ENCODE measurements at regions not wholly inside any gene's neighbourhood (a gene's known extent, or its start where the extent isn't known, plus 50 kb on each side); places are given as distances from the start of the nearest gene placed in this dataset.
"Not testable (repeated sequence)": the region's sequence is repeated elsewhere in the genome, so short reads cannot be mapped to it uniquely, and the experiment has no call there.

DNA sequence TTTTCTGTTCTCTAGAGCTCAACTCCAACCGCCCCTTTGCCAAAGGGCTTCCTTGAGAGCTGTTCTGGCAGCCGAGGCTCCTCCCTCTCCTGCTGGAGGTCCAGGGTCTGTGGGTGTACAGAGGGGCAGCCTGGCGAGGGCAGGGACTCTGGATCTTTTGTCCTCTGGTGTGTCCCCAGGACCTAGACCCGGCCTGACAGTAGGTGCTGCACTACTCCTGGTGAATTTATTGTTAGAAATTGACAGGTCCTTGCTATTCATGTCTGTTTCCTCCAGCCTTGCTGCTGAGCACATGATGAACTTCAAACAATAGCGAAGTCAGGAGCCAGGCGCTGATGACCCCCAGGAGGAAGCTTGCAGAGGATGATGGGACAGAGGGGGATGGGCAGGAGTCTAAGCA is 234.7 kb upstream of the SULF2 start:
- in situ Hi-C loops (cut with MboI; ENCODE audit: low pct_unique_long_range_greater_than_20kb in 2 of 9, low sequenced_read_pairs in 9 of 9, unreplicated experiment in 9 of 9), result no loop called here
- peak overlapping the region; percentile 22 to 51 for H3K27ac ChIP-seq
- WGBS, 10 experiments, result 58 to 100% (median 100%) methylated on average over 1 to 3 of the region's 6 CpGs; no CpG with 5 or more reads in 5 of the 10 experiments
- H3K4me1 ChIP-seq (replicated peaks in 1 of 2), result peaks cover 20 to 22% of the 10 kb centered on the region in 2 donors
- H3K4me3 ChIP-seq, result no peak overlapping the region
- ATAC-seq (replicated peaks in 6 of 8), result peak in 5 of 8 experiments; percentile 56 to 83 (median 66)

- Histone ChIP-seq H3K4me1 (replicated peaks in 1 of 2) (peaks cover 16 to 17% of the 10 kb centered on the region in 2 donors), H3K4me3 (no peak overlapping the region), H3K27ac (peak overlapping the region in 1 of 2 donors; percentile 4)
- in situ Hi-C loops (cut with MboI; ENCODE audit: low pct_unique_long_range_greater_than_20kb in 2 of 9, low sequenced_read_pairs in 9 of 9, unreplicated experiment in 9 of 9), result no loop called here
- ATAC-seq (replicated peaks in 6 of 8), result no peak
- 0 to 100% (median 87%) methylated on average over 1 to 3 of the region's 4 CpGs; no CpG with 5 or more reads in 4 of the 10 experiments for WGBS, 10 experiments
These were observed 234.2 kb upstream of the SULF2 start for GRCh38 chr20:48019496-48019895.

GRCh38 chr20:48018851-48019250 is 233.6 kb upstream of the SULF2 start:
- H3K4me3 ChIP-seq; H3K27ac ChIP-seq; in situ Hi-C loops (cut with MboI; ENCODE audit: low pct_unique_long_range_greater_than_20kb in 2 of 9, low sequenced_read_pairs in 9 of 9, unreplicated experiment in 9 of 9): not testable (repeated sequence)
- peak in 2 of 8 experiments; percentile 19 to 23 for ATAC-seq (replicated peaks in 6 of 8)
- WGBS, 10 experiments, result 0 to 100% (median 80%) methylated on average over 1 to 3 of the region's 6 CpGs; no CpG with 5 or more reads in 5 of the 10 experiments
- peaks cover 15 to 16% of the 10 kb centered on the region in 2 donors for H3K4me1 ChIP-seq (replicated peaks in 1 of 2)

- in situ Hi-C loops (cut with MboI; ENCODE audit: low pct_unique_long_range_greater_than_20kb in 2 of 9, low sequenced_read_pairs in 9 of 9, unreplicated experiment in 9 of 9), result no loop called here
- Histone ChIP-seq H3K4me3 (no peak overlapping the region), H3K4me1 (replicated peaks in 1 of 2) (peaks cover 15 to 16% of the 10 kb centered on the region in 2 donors), H3K27ac (no peak overlapping the region)
- no peak for ATAC-seq (replicated peaks in 6 of 8)
- WGBS, 10 experiments, result 60 to 100% (median 78%) methylated on average over 1 to 3 of the region's 4 CpGs; no CpG with 5 or more reads in 6 of the 10 experiments
These were observed 232.7 kb upstream of the SULF2 start for GRCh38 chr20:48017992-48018391.

- in situ Hi-C loops (cut with MboI; ENCODE audit: low pct_unique_long_range_greater_than_20kb in 2 of 9, low sequenced_read_pairs in 9 of 9, unreplicated experiment in 9 of 9), result no loop called here
- 13 to 100% (median 66%) methylated on average over 2 of the region's 2 CpGs; no CpG with 5 or more reads in 2 of the 10 experiments for WGBS, 10 experiments
- H3K27ac ChIP-seq, result no peak overlapping the region
- H3K4me1 ChIP-seq (replicated peaks in 1 of 2), result peaks cover 15 to 16% of the 10 kb centered on the region in 2 donors
- ATAC-seq (replicated peaks in 6 of 8), result peak in 1 of 8 experiments; percentile 24
- no peak overlapping the region for H3K4me3 ChIP-seq
These were observed 232.2 kb upstream of the SULF2 start for GRCh38 chr20:48017509-48017908.

DNA sequence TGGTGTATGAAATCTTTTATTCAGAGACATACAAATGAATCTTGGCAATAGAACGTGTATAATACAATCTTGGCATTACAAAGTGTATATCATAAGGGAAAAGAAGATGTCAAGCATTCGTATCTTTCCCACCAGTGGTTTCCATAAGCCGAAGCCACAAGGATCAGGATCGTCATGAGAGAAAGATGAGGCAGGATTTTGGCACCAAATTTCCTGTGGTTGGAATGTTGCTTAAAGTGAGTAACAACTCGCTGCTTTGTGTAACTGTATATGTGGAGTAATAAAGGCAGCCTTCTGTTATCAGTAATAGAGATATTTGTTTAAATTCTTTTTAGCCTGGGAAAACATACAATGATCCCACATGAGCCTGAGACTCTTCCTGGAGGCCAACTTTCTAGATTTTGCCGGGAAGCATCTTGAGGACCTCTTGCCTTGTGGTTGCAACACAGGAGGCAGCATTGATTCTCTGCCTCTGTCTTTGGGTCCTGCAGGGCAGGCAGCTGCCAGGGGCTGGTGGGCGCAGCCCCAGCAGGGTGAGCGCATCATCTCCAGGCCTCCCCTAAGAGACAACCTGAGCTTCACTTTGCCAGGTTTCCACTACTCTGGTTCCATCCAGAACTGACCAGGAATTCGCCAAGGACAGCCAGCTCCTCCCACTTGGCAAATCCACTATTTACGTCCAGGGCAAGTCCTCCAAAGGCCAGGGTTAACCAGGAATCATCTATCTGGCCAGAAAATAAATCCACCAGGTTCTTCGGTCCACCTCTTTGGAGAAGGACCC is 230.9 kb upstream of the SULF2 start:
- no peak overlapping the region for H3K27ac ChIP-seq
- no peak overlapping the region for H3K4me3 ChIP-seq
- in situ Hi-C loops (cut with MboI; ENCODE audit: low pct_unique_long_range_greater_than_20kb in 2 of 9, low sequenced_read_pairs in 9 of 9, unreplicated experiment in 9 of 9), result no loop called here
- no peak for ATAC-seq (replicated peaks in 6 of 8)
- peaks cover 15 to 16% of the 10 kb centered on the region in 2 donors for H3K4me1 ChIP-seq (replicated peaks in 1 of 2)
- 15 to 100% (median 76%) methylated on average over 2 to 9 of the region's 11 CpGs for WGBS, 10 experiments

GRCh38 chr20:48015141-48015910 is 230.0 kb upstream of the SULF2 start:
- H3K4me3 ChIP-seq, result no peak overlapping the region
- in situ Hi-C loops (cut with MboI; ENCODE audit: low pct_unique_long_range_greater_than_20kb in 2 of 9, low sequenced_read_pairs in 9 of 9, unreplicated experiment in 9 of 9), result no loop called here
- peak in 2 of 8 experiments; percentile 32 to 52 for ATAC-seq (replicated peaks in 6 of 8)
- no peak overlapping the region for H3K27ac ChIP-seq
- H3K4me1 ChIP-seq (replicated peaks in 1 of 2), result peaks cover 9 to 10% of the 10 kb centered on the region in 2 donors
- WGBS, 10 experiments, result 22 to 98% (median 84%) methylated on average over 4 to 8 of the region's 8 CpGs

DNA sequence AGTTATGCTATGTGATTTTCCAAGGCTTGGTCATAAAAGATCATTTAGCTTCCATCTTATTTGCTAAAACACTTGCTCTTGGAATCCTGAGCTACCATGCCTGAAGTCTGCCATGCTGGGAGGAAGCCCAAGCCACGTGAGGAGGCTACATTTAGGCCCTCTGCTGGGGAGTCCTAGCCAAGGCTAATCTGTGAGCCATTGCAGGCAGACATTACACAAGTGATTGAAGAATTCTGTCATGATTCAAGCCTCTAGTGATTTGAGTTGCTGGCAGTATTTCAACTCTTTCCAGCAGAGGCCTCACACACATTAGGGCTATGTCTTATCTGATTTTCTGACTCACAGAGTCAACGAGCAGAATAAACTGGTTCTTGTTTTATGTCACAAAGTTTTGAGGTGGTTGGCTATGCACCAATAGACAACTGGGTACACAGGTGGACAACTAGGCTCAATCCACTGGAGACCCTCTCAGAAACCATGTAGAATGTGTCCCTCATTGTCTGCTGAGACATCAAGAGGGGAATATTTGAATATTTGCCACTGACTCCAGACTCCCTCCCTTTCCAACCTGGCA is 227.2 kb upstream of the SULF2 start:
- 0 to 80% (median 51%) methylated on average over 1 to 2 of the region's 2 CpGs; no CpG with 5 or more reads in 5 of the 10 experiments for WGBS, 10 experiments
- Histone ChIP-seq H3K4me3 (no peak overlapping the region), H3K27ac (no peak overlapping the region), H3K4me1 (replicated peaks in 1 of 2) (no peaks in the 10 kb centered on the region)
- in situ Hi-C loops (cut with MboI; ENCODE audit: low pct_unique_long_range_greater_than_20kb in 2 of 9, low sequenced_read_pairs in 9 of 9, unreplicated experiment in 9 of 9), result no loop called here
- ATAC-seq (replicated peaks in 6 of 8), result peak in 3 of 8 experiments; percentile 23 to 47 (median 46)

GRCh38 chr20:48011025-48011424 is 225.7 kb upstream of the SULF2 start:
- no peak for ATAC-seq (replicated peaks in 6 of 8)
- in situ Hi-C loops (cut with MboI; ENCODE audit: low pct_unique_long_range_greater_than_20kb in 2 of 9, low sequenced_read_pairs in 9 of 9, unreplicated experiment in 9 of 9), result no loop called here
- no peak overlapping the region for H3K4me3 ChIP-seq
- H3K4me1 ChIP-seq (replicated peaks in 1 of 2), result no peaks in the 10 kb centered on the region
- H3K27ac ChIP-seq, result no peak overlapping the region
- 72 to 100% (median 98%) methylated on average over 1 to 2 of the region's 2 CpGs; no CpG with 5 or more reads in 4 of the 10 experiments for WGBS, 10 experiments

DNA sequence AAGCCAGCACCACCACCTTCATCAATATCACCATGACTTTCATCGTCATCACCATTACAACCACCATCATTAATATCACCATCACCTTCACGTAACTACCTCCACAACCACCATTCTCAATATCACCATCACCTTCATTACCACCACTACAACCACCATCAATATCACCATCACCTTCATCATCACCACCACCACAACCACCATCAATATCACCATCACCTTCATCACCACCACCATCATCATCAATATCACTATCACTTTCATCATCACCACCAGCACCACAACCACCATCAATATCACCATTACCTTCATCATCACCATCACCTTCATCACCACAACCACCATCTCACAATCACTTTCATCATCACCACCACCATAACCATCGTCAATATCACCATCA is 225.3 kb upstream of the SULF2 start:
- no peak for ATAC-seq (replicated peaks in 6 of 8)
- 67 to 100% (median 83%) methylated on average over 1 to 3 of the region's 3 CpGs for WGBS, 10 experiments
- Histone ChIP-seq H3K4me1 (replicated peaks in 1 of 2) (no peaks in the 10 kb centered on the region), H3K4me3 (no peak overlapping the region), H3K27ac (no peak overlapping the region)
- in situ Hi-C loops (cut with MboI; ENCODE audit: low pct_unique_long_range_greater_than_20kb in 2 of 9, low sequenced_read_pairs in 9 of 9, unreplicated experiment in 9 of 9), result no loop called here

- WGBS, 10 experiments, result 0 to 77% (median 28%) methylated on average over 1 to 2 of the region's 2 CpGs; no CpG with 5 or more reads in 1 of the 10 experiments
- in situ Hi-C loops (cut with MboI; ENCODE audit: low pct_unique_long_range_greater_than_20kb in 2 of 9, low sequenced_read_pairs in 9 of 9, unreplicated experiment in 9 of 9), result no loop called here
- Histone ChIP-seq H3K4me3 (no peak overlapping the region), H3K27ac (no peak overlapping the region), H3K4me1 (replicated peaks in 1 of 2) (no peaks in the 10 kb centered on the region)
- ATAC-seq (replicated peaks in 6 of 8), result peak in 2 of 8 experiments; percentile 87 to 90
These were observed 223.7 kb upstream of the SULF2 start for GRCh38 chr20:48008850-48009515.

DNA sequence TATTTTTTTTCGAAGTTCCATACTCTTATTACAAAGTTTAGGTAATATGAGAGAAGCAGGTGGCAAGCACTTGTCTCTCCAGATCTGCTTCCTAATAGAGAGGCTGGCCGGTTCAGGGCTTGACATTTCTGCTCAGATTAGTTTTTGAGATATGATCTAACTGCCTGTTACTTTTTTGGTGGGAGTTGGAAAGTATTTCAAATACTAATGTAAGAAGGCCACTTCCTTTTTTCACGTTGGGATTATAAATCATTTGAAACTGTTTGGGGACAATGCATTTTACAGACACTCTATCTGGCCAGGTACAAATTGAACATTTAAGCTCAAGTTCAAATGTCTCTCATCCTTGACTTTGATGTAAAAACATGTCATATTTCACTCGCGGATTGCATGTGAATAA is 222.1 kb upstream of the SULF2 start:
- in situ Hi-C loops (cut with MboI; ENCODE audit: low pct_unique_long_range_greater_than_20kb in 2 of 9, low sequenced_read_pairs in 9 of 9, unreplicated experiment in 9 of 9), result no loop called here
- H3K27ac ChIP-seq, result no peak overlapping the region
- WGBS, 10 experiments, result 43 to 100% (median 93%) methylated on average over 2 to 5 of the region's 5 CpGs; no CpG with 5 or more reads in 1 of the 10 experiments
- H3K4me3 ChIP-seq, result no peak overlapping the region
- no peak for ATAC-seq (replicated peaks in 6 of 8)
- H3K4me1 ChIP-seq (replicated peaks in 1 of 2), result no peaks in the 10 kb centered on the region

Data from motor neuron (in vitro differentiated cells).